ENCODE measurements at regions not wholly inside any gene's neighbourhood (a gene's known extent, or its start where the extent isn't known, plus 50 kb on each side); places are given as distances from the start of the nearest gene placed in this dataset.

DNA sequence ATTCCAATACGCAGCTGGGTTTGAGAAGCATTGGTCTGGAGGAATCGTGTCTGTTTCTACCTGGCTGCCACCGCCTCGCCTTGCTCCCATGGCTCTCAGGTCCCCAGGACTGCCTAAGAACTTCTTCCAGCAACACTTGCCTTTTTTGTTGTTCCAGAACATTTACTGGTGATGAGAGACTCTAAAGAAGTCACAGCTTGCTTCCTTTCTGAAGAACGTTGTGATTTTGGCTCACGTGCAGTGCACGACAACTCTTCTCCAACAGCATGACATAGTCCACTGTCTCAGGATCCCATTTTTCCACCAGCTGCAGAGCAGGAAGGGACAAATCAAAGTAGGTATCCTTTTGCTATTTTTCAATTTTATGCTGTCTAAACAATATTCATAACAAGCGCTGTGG is 940.9 kb downstream of the SLC4A3 start:
- TF ChIP-seq, protein P1, sequence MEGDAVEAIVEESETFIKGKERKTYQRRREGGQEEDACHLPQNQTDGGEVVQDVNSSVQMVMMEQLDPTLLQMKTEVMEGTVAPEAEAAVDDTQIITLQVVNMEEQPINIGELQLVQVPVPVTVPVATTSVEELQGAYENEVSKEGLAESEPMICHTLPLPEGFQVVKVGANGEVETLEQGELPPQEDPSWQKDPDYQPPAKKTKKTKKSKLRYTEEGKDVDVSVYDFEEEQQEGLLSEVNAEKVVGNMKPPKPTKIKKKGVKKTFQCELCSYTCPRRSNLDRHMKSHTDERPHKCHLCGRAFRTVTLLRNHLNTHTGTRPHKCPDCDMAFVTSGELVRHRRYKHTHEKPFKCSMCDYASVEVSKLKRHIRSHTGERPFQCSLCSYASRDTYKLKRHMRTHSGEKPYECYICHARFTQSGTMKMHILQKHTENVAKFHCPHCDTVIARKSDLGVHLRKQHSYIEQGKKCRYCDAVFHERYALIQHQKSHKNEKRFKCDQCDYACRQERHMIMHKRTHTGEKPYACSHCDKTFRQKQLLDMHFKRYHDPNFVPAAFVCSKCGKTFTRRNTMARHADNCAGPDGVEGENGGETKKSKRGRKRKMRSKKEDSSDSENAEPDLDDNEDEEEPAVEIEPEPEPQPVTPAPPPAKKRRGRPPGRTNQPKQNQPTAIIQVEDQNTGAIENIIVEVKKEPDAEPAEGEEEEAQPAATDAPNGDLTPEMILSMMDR (conservative IDR thresholded peaks at IDR 0.05; ENCODE audit: low read depth, low read length): no peak
- no peak for TF ChIP-seq EZH2 (IDR thresholded peaks at IDR 0.05; ENCODE audit: low read length, unreplicated experiment)
- TF ChIP-seq EZH2phosphoT487 (IDR thresholded peaks at IDR 0.05; ENCODE audit: borderline replicate concordance, low read length): no peak
